ENCODE measurements at regions not wholly inside any gene's neighbourhood (a gene's known extent, or its start where the extent isn't known, plus 50 kb on each side); places are given as distances from the start of the nearest gene placed in this dataset.

GRCh38 chr5:128903550-128903949 lies 61.7 kb upstream of the SLC27A6 start:
- H3K27me3 Mint-ChIP-seq (ENCODE audit: low read depth): no peaks in the 10 kb centered on the region

GRCh38 chr5:128904805-128905567 lies 60.3 kb upstream of the SLC27A6 start:
- no peak for ATAC-seq (replicated peaks in 1 of 2)
- H3K27me3 Mint-ChIP-seq (ENCODE audit: low read depth): no peaks in the 10 kb centered on the region
- no peak overlapping the region for H3K27ac Mint-ChIP-seq
- H3K9me3 Mint-ChIP-seq: no peaks in the 10 kb centered on the region
- no peaks in the 10 kb centered on the region for H3K4me1 Mint-ChIP-seq (ENCODE audit: low read depth)
- H3K36me3 Mint-ChIP-seq (ENCODE audit: insufficient read depth in 2 of 2): no peaks in the 10 kb centered on the region
- DNase-seq: no peak
- H3K4me3 Mint-ChIP-seq: no peak overlapping the region

More at GRCh38 chr5:128903550-128903949, 61.7 kb upstream of the SLC27A6 start:
- ATAC-seq (replicated peaks in 1 of 2): no peak
- Mint-ChIP-seq H3K4me3 (no peak overlapping the region), H3K27ac (no peak overlapping the region), H3K9me3 (no peaks in the 10 kb centered on the region), H3K36me3 (ENCODE audit: insufficient read depth in 2 of 2) (no peaks in the 10 kb centered on the region), H3K4me1 (ENCODE audit: low read depth) (no peaks in the 10 kb centered on the region)
- DNase-seq: no peak

GRCh38 chr5:128905568-128906110 lies 59.6 kb upstream of the SLC27A6 start:
- no peaks in the 10 kb centered on the region for H3K4me1 Mint-ChIP-seq (ENCODE audit: low read depth)
- DNase-seq (peak; percentile 25 to 35), ATAC-seq (replicated peaks in 1 of 2) (peak in 1 of 2 donors; percentile 43)
- no peaks in the 10 kb centered on the region for H3K9me3 Mint-ChIP-seq
- no peak overlapping the region for H3K27ac Mint-ChIP-seq
- no peaks in the 10 kb centered on the region for H3K27me3 Mint-ChIP-seq (ENCODE audit: low read depth)
- H3K36me3 Mint-ChIP-seq (ENCODE audit: insufficient read depth in 2 of 2): no peaks in the 10 kb centered on the region
- no peak overlapping the region for H3K4me3 Mint-ChIP-seq

DNA sequence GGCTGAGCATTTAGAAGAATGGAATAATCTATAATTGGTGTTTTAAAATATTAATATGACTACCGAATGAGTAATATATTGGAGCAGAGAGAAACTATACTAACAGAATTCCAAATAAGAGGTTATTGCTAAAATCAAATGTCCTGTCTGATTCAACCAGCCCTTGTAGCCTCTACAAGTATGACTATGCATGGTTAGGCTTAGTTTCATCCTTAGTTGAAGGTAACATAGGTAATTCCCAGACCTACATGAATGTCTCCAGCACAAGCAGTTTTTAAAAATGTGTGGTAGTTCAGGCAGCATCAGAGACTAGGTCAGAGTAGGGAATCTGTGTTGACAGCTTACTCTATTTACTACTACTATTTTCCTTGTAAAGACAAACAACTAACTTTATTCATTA lies 51.7 kb upstream of the SLC27A6 start:
- H3K27me3 Mint-ChIP-seq (ENCODE audit: low read depth): peaks cover 21% of the 10 kb centered on the region
- no peaks in the 10 kb centered on the region for H3K36me3 Mint-ChIP-seq (ENCODE audit: insufficient read depth in 2 of 2)
- H3K27ac Mint-ChIP-seq: no peak overlapping the region
- no peak overlapping the region for H3K4me3 Mint-ChIP-seq
- H3K9me3 Mint-ChIP-seq: no peaks in the 10 kb centered on the region
- no peak for DNase-seq
- H3K4me1 Mint-ChIP-seq (ENCODE audit: low read depth): no peaks in the 10 kb centered on the region
- ATAC-seq (replicated peaks in 1 of 2): peak; percentile 59 to 91
